HepG2 (cell line): ENCODE measurements at regions not wholly inside any gene's neighbourhood (a gene's known extent, or its start where the extent isn't known, plus 50 kb on each side); places are given as distances from the start of the nearest gene placed in this dataset.

Experiments
- ATAC-seq: fragments of 200-7000 bp; cut with Tn5 transposase; 3 replicates; pipeline ENCODE4 v1.9.1; 2020; ENCODE audit warnings: mild to moderate bottlenecking, moderate library complexity
- BruUV-seq: library from RNA; stranded (reverse); fragments of 400-500 nt; replicated peaks from 2 replicates; lab custom pipeline; 2021; lab: Mats Ljungman, UMichigan
- CTCF ChIA-PET: fragments of 300-600 bp; formaldehyde crosslinking; extraction: SDS; loops from one replicate; lab custom pipeline; 2021; ENCODE audit warnings: low total read pairs, inconsistent platforms, low intra/inter-chr PET ratio; lab: Yijun Ruan, JAX
- POLR2A ChIA-PET: fragments of 350-600 bp; sonication (Branson Sonifier 250); formaldehyde crosslinking; loops from one replicate; lab custom pipeline; 2020; ENCODE audit warnings: antibody characterized with exemption, inconsistent platforms; lab: Yijun Ruan, JAX
- DNase-seq: peaks from one replicate; pipeline ENCODE4 v3.0.0-alpha.2; 2015; ENCODE audit warnings: low spot score
- FAIRE-seq: peaks from 3 replicates; lab custom pipeline; 2011; peaks lifted over from hg19 to GRCh38; lab: Jason Lieb, UNC
- H2AFZ ChIP-seq: one replicate; pipeline ENCODE4 v1.6.1; 2011; ENCODE audit warnings: low read length, inconsistent platforms
- H3K27ac ChIP-seq: fragments of 300-600 bp; 3 replicates; pipeline ENCODE4 v1.8.0; 2011; ENCODE audit warnings: mixed run types, mild to moderate bottlenecking, mixed read lengths, low read length, inconsistent platforms; ENCODE audit not compliant: insufficient read depth; ENCODE audit errors: extremely low read length
- H3K27me3 ChIP-seq, 2 experiments: fragments of 200-600 bp in 1 of 2; 2 replicates in 1 of 2; 3 replicates in 1 of 2; pipeline versions ENCODE4 v1.6.0 to v1.8.0; 2011; ENCODE audit warnings: low read length in 2 of 2, mild to moderate bottlenecking in 2 of 2, moderate library complexity in 2 of 2, inconsistent platforms in 1 of 2; ENCODE audit not compliant: insufficient read depth in 2 of 2, control insufficient read depth in 1 of 2
- H3K36me3 ChIP-seq, 2 experiments: fragments of 200-600 bp in 1 of 2; replicated peaks in 1 of 2; 2 replicates in 1 of 2; 3 replicates in 1 of 2; pipeline versions ENCODE4 v1.5.1 to v1.8.0; 2011; ENCODE audit warnings: low read length in 2 of 2, inconsistent platforms in 1 of 2; ENCODE audit not compliant: insufficient read depth in 2 of 2, control insufficient read depth in 1 of 2
- H3K4me1 ChIP-seq: 2 replicates; pipeline ENCODE4 v1.5.1; 2012; ENCODE audit warnings: low read length, inconsistent platforms; ENCODE audit not compliant: insufficient read depth
- H3K4me2 ChIP-seq: 2 replicates; pipeline ENCODE4 v1.6.0; 2011; ENCODE audit warnings: low read depth, low read length, inconsistent platforms
- H3K4me3 ChIP-seq, 3 experiments: fragments of 200-600 bp in 1 of 3; sonication (generic), shearing (Covaris generic) in 1 of 3; replicated peaks in 1 of 3; 2 replicates each; pipeline ENCODE4 v1.5.1; 2011 to 2016; ENCODE audit warnings: low read length in 3 of 3, inconsistent platforms in 2 of 3, low read depth in 2 of 3, mild to moderate bottlenecking in 2 of 3, control low read depth in 1 of 3, mixed read lengths in 1 of 3; ENCODE audit not compliant: insufficient read depth in 1 of 3
- H3K79me2 ChIP-seq: one replicate; pipeline ENCODE4 v1.6.1; 2011; ENCODE audit warnings: low read length, inconsistent platforms; ENCODE audit not compliant: insufficient read depth
- H3K9ac ChIP-seq: 2 replicates; pipeline ENCODE4 v1.6.0; 2011; ENCODE audit warnings: mild to moderate bottlenecking, low read depth, low read length, inconsistent platforms; ENCODE audit not compliant: insufficient read depth
- H3K9me3 ChIP-seq: 2 replicates; pipeline ENCODE4 v1.5.1; 2012; ENCODE audit warnings: mild to moderate bottlenecking, low read length
- H4K20me1 ChIP-seq: 2 replicates; pipeline ENCODE4 v1.6.0; 2011; ENCODE audit warnings: inconsistent platforms, mild to moderate bottlenecking, low read length, moderate library complexity; ENCODE audit not compliant: insufficient read depth
- BRF2 ChIP-seq: sonication (generic); formaldehyde crosslinking; IDR thresholded peaks from 2 replicates; pipeline ENCODE4 v1.8.1; 2022; ENCODE audit warnings: mild to moderate bottlenecking, missing genetic modification reagents
- CHD2 ChIP-seq: IDR thresholded peaks from 2 replicates; pipeline ENCODE4 v1.6.1; 2011; ENCODE audit warnings: low read depth, low read length, improper control_type of control experiment
- HMG20B ChIP-seq: conservative IDR thresholded peaks from 2 replicates; pipeline ENCODE4 v1.6.1; 2016; ENCODE audit warnings: missing genetic modification reagents, missing compliant biosample characterization
- HNRNPLL ChIP-seq: fragments of 200-400 bp; formaldehyde crosslinking; IDR thresholded peaks from 2 replicates; pipeline ENCODE4 v1.6.1; 2017; ENCODE audit warnings: mild to moderate bottlenecking, low read depth, low read length; ENCODE audit not compliant: poor library complexity, severe bottlenecking
- MNT ChIP-seq: fragments of 450-650 bp; IDR thresholded peaks from 2 replicates; pipeline ENCODE4 v1.6.1; 2016
- SALL2 ChIP-seq: sonication (generic); formaldehyde crosslinking; IDR thresholded peaks from 2 replicates; pipeline ENCODE4 v1.8.1; 2023; ENCODE audit warnings: mild to moderate bottlenecking, missing genetic modification reagents, inconsistent platforms
- UBTF ChIP-seq: sonication (generic); formaldehyde crosslinking; IDR thresholded peaks from 2 replicates; pipeline ENCODE4 v1.4.0; 2020; ENCODE audit warnings: mild to moderate bottlenecking, missing genetic modification reagents
- ZFP90 ChIP-seq: sonication (generic); formaldehyde crosslinking; IDR thresholded peaks from 2 replicates; pipeline ENCODE4 v1.8.0; 2022; ENCODE audit warnings: missing genetic modification reagents, mild to moderate bottlenecking, inconsistent platforms, borderline replicate concordance
- ZNF501 ChIP-seq: sonication (generic); formaldehyde crosslinking; IDR thresholded peaks from 2 replicates; pipeline ENCODE4 v1.5.1; 2020; ENCODE audit warnings: mild to moderate bottlenecking, moderate library complexity, missing genetic modification reagents
- ZNF644 ChIP-seq: IDR thresholded peaks from 2 replicates; pipeline ENCODE4 v1.6.1; 2016; ENCODE audit warnings: low read depth
- ZNF780A ChIP-seq: sonication (generic); formaldehyde crosslinking; IDR thresholded peaks from 2 replicates; pipeline ENCODE4 v1.8.0; 2022; ENCODE audit warnings: mild to moderate bottlenecking, missing genetic modification reagents, moderate library complexity
- ZNF878 ChIP-seq: sonication (generic); formaldehyde crosslinking; IDR thresholded peaks from 2 replicates; pipeline ENCODE4 v1.8.1; 2023; ENCODE audit warnings: mild to moderate bottlenecking, missing genetic modification reagents, moderate library complexity
- WGBS: methylation state at CpG from one replicate; pipeline ENCODE4 v1.1.6; 2017; ENCODE audit warnings: low lambda C conversion rate; 5-methylcytosine and 5-hydroxymethylcytosine counted together
- in situ Hi-C: cut with HindIII; loops from 2 replicates; pipeline ENCODE4 v1.10.0; 2017; ENCODE audit warnings: low pct_unique_long_range_greater_than_20kb; ENCODE audit not compliant: extremely low pct_ligation_motif_present
- intact Hi-C: fragments of 100-400 bp; cut with micrococcal nuclease; formaldehyde crosslinking; loops from one replicate; pipeline ENCODE4 v1.10.0; 2022; ENCODE audit not compliant: unreplicated experiment
- TF ChIP-seq, protein P1 (sequence below): sonication (generic); formaldehyde crosslinking; IDR thresholded peaks from 2 replicates; pipeline ENCODE4 v1.4.0; 2020; ENCODE audit warnings: missing genetic modification reagents, borderline replicate concordance

GRCh38 chr7:115516341-115516740 lies 514.2 kb downstream of the TFEC start:
- H3K27me3 ChIP-seq: no peaks in the 10 kb centered on the region
- BruUV-seq: no TSS peak
- no peak overlapping the region for H3K4me3 ChIP-seq
- H2AFZ ChIP-seq: no peak overlapping the region
- WGBS: 5% methylated on average over 2 of the region's 2 CpGs
- no peak for FAIRE-seq
- H3K36me3 ChIP-seq: no peaks in the 10 kb centered on the region
- intact Hi-C loops: no loop called here
- no peaks in the 10 kb centered on the region for H4K20me1 ChIP-seq
- ChIA-PET POLR2A (no interaction called here), CTCF (no interaction called here)
- H3K79me2 ChIP-seq: no peaks in the 10 kb centered on the region
- no peak overlapping the region for H3K27ac ChIP-seq
- in situ Hi-C loops: no loop called here
- H3K4me2 ChIP-seq: no peak overlapping the region
- H3K9ac ChIP-seq: no peak overlapping the region
- no peaks in the 10 kb centered on the region for H3K4me1 ChIP-seq
- DNase-seq: no peak
- no peak for ATAC-seq
- H3K9me3 ChIP-seq: 0 out of 2 replicates have a peak, but pooled peaks cover 2% of the 10 kb centered on the region
- TF ChIP-seq BRF2 (CRISPR knock-in tag): no peak
- TF ChIP-seq HNRNPLL: no peak
- TF ChIP-seq UBTF (CRISPR knock-in tag): no peak
- TF ChIP-seq CHD2: no peak
- TF ChIP-seq MNT: no peak
- TF ChIP-seq HMG20B (CRISPR knock-in tag): no peak
- TF ChIP-seq SALL2 (CRISPR knock-in tag): no peak
- no peak for TF ChIP-seq ZNF878
- TF ChIP-seq ZFP90 (CRISPR knock-in tag): no peak
- TF ChIP-seq ZNF501: no peak
- no peak for TF ChIP-seq ZNF780A (CRISPR knock-in tag)
- TF ChIP-seq, protein P1, sequence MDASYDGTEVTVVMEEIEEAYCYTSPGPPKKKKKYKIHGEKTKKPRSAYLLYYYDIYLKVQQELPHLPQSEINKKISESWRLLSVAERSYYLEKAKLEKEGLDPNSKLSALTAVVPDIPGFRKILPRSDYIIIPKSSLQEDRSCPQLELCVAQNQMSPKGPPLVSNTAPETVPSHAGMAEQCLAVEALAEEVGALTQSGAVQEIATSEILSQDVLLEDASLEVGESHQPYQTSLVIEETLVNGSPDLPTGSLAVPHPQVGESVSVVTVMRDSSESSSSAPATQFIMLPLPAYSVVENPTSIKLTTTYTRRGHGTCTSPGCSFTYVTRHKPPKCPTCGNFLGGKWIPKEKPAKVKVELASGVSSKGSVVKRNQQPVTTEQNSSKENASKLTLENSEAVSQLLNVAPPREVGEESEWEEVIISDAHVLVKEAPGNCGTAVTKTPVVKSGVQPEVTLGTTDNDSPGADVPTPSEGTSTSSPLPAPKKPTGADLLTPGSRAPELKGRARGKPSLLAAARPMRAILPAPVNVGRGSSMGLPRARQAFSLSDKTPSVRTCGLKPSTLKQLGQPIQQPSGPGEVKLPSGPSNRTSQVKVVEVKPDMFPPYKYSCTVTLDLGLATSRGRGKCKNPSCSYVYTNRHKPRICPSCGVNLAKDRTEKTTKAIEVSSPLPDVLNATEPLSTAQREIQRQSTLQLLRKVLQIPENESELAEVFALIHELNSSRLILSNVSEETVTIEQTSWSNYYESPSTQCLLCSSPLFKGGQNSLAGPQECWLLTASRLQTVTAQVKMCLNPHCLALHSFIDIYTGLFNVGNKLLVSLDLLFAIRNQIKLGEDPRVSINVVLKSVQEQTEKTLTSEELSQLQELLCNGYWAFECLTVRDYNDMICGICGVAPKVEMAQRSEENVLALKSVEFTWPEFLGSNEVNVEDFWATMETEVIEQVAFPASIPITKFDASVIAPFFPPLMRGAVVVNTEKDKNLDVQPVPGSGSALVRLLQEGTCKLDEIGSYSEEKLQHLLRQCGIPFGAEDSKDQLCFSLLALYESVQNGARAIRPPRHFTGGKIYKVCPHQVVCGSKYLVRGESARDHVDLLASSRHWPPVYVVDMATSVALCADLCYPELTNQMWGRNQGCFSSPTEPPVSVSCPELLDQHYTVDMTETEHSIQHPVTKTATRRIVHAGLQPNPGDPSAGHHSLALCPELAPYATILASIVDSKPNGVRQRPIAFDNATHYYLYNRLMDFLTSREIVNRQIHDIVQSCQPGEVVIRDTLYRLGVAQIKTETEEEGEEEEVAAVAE (CRISPR knock-in tag): no peak
- TF ChIP-seq ZNF644: no peak
